Posterior cingulate gyrus (tissue), 11 donors: ENCODE measurements at regions not wholly inside any gene's neighbourhood (a gene's known extent, or its start where the extent isn't known, plus 50 kb on each side); places are given as distances from the start of the nearest gene placed in this dataset.
A peak's percentile ranks its signal among the peaks of the same experiment; 100 is the strongest.
"Not testable (repeated sequence)": the region's sequence is repeated elsewhere in the genome, so short reads cannot be mapped to it uniquely, and the experiment has no call there.

Experiments
- DNase-seq, 10 donors: peaks; one replicate each; pipeline versions ENCODE4 v3.0.0 to v3.0.0-alpha.2; 2020 to 2021; ENCODE audit warnings: mixed read lengths in 3 of 10
- intact Hi-C: fragments of 100-400 bp; cut with DNase I; formaldehyde crosslinking; loops from one replicate; pipeline ENCODE4 v1.15.1; 2023

GRCh38 chr5:17364987-17365810, 132.8 kb upstream of the TAF11L2 start:
- DNase-seq, result no peak
- intact Hi-C loops, result no loop called here

- no peak for DNase-seq
- intact Hi-C loops, result no loop called here
Observed at GRCh38 chr5:17365811-17366138, 132.3 kb upstream of the TAF11L2 start.

GRCh38 chr5:17367256-17367840, 130.7 kb upstream of the TAF11L2 start:
- no peak for DNase-seq
- intact Hi-C loops, result no loop called here

- DNase-seq, result no peak
- intact Hi-C loops, result no loop called here
Observed at GRCh38 chr5:17370651-17371050, 127.4 kb upstream of the TAF11L2 start.

- intact Hi-C loops, result no loop called here
- no peak for DNase-seq
Observed at GRCh38 chr5:17373406-17373805, 124.6 kb upstream of the TAF11L2 start.

GRCh38 chr5:17373814-17374556, 124.0 kb upstream of the TAF11L2 start:
- intact Hi-C loops, result no loop called here
- DNase-seq, result no peak

- DNase-seq, result no peak
- intact Hi-C loops, result no loop called here
Observed at GRCh38 chr5:17374973-17375742, 122.9 kb upstream of the TAF11L2 start.

GRCh38 chr5:17375886-17376285, 122.1 kb upstream of the TAF11L2 start:
- intact Hi-C loops, DNase-seq: not testable (repeated sequence)

GRCh38 chr5:17378346-17378997, 119.6 kb upstream of the TAF11L2 start:
- DNase-seq, result no peak

GRCh38 chr5:17379100-17379951, 118.7 kb upstream of the TAF11L2 start:
- intact Hi-C loops, result no loop called here
- DNase-seq, result no peak

More at GRCh38 chr5:17378346-17378997, 119.6 kb upstream of the TAF11L2 start:
- intact Hi-C loops, result no loop called here

GRCh38 chr5:17381932-17382331, 116.1 kb upstream of the TAF11L2 start:
- intact Hi-C loops, result no loop called here
- peak in 1 of 10 donors; percentile 18 for DNase-seq

- intact Hi-C loops, result no loop called here
- no peak for DNase-seq
Observed at GRCh38 chr5:17383526-17383925, 114.5 kb upstream of the TAF11L2 start.

GRCh38 chr5:17384181-17384580, 113.8 kb upstream of the TAF11L2 start:
- intact Hi-C loops, result no loop called here
- DNase-seq, result no peak

- no peak for DNase-seq
- intact Hi-C loops, result no loop called here
Observed at GRCh38 chr5:17388717-17389116, 109.3 kb upstream of the TAF11L2 start.

- no peak for DNase-seq
Observed at GRCh38 chr5:17394086-17394485, 103.9 kb upstream of the TAF11L2 start.

GRCh38 chr5:17395106-17395880, 102.7 kb upstream of the TAF11L2 start:
- DNase-seq, result no peak
- intact Hi-C loops, result no loop called here

More at GRCh38 chr5:17394086-17394485, 103.9 kb upstream of the TAF11L2 start:
- intact Hi-C loops, result no loop called here

GRCh38 chr5:17396247-17396646, 101.8 kb upstream of the TAF11L2 start:
- intact Hi-C loops, result no loop called here

GRCh38 chr5:17398431-17398830, 99.6 kb upstream of the TAF11L2 start:
- intact Hi-C loops, result no loop called here
- no peak for DNase-seq

More at GRCh38 chr5:17396247-17396646, 101.8 kb upstream of the TAF11L2 start:
- DNase-seq, result no peak
